HG03342 (cell line): ENCODE measurements at regions not wholly inside any gene's neighbourhood (a gene's known extent, or its start where the extent isn't known, plus 50 kb on each side); places are given as distances from the start of the nearest gene placed in this dataset.

ENCODE experiments used
- ATAC-seq: cut with Tn5 transposase; IDR thresholded peaks from one replicate; pipeline ENCODE4 v1.9.1; 2021; ENCODE audit warnings: mild to moderate bottlenecking, moderate library complexity; ENCODE audit not compliant: unreplicated experiment

GRCh38 chr1:216788671-216789070 is 65.4 kb upstream of the ESRRG start:
- no peak for ATAC-seq

GRCh38 chr1:216785737-216786136 is 62.5 kb upstream of the ESRRG start:
- ATAC-seq, result no peak

DNA sequence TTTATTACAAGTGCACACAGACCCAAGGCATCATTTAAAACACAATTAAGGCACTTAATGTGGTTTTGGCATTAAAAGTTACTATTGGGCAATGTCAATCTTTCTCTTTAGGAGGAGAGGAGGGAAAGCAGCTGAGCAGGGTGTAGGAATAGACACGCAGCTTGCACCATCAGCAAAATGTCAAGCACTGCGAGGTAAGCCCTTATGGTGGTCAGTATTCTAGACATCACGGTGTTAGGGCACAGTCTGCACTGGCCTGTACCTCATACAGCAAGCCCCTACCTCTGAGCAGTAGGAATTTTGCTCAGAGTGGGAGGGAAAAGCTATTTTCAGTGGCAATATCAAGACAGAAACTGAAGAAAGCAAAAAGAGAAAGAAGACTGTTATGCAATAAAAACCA is 62.0 kb upstream of the ESRRG start:
- no peak for ATAC-seq

- no peak for ATAC-seq
Observed at GRCh38 chr1:216779686-216780085, 56.5 kb upstream of the ESRRG start.

GRCh38 chr1:216778737-216779136 is 55.5 kb upstream of the ESRRG start:
- no peak for ATAC-seq

DNA sequence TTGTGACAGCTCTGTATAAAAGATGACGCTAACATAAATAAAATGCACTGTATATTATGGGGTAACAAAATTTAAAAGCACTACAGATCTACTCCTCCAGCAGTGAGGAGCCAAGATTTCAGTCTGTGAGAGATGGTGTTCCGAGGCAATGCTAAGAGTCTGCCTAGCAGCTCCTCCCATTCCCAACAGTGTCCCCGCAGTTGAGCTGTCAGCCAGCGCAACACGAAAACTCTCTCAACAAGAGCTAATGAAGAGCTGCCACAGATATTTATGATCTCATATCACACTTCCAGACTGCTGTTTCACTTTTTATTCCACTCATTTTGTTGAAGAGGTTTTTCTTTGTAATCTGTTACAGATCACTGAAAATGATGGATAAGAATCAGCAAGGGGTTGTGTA is 53.9 kb upstream of the ESRRG start:
- ATAC-seq, result no peak
